LNCAP (cell line): ENCODE measurements at regions not wholly inside any gene's neighbourhood (a gene's known extent, or its start where the extent isn't known, plus 50 kb on each side); places are given as distances from the start of the nearest gene placed in this dataset.

Experiments used
- CTCF ChIP-seq: fragments of 450-650 bp; IDR thresholded peaks from 2 replicates; pipeline ENCODE4 v1.5.1; 2017; ENCODE audit warnings: mild to moderate bottlenecking

GRCh38 chr10:61244261-61244775 is 208.9 kb downstream of the TMEM26 start:
- TF ChIP-seq CTCF = no peak

- TF ChIP-seq CTCF = no peak
Observed at GRCh38 chr10:61232780-61233179, 220.4 kb downstream of the TMEM26 start.

- TF ChIP-seq CTCF = no peak
Observed at GRCh38 chr10:61225939-61226338, 227.2 kb downstream of the TMEM26 start.

- no peak for TF ChIP-seq CTCF
Observed at GRCh38 chr10:61223576-61223975, 229.6 kb downstream of the TMEM26 start.

GRCh38 chr10:61219696-61220095 is 233.5 kb downstream of the TMEM26 start:
- TF ChIP-seq CTCF = no peak

- no peak for TF ChIP-seq CTCF
Observed at GRCh38 chr10:61217851-61218565, 235.2 kb downstream of the TMEM26 start.

GRCh38 chr10:61215246-61215645 is 237.9 kb downstream of the TMEM26 start:
- no peak for TF ChIP-seq CTCF
